Neural crest cell (in vitro differentiated cells): ENCODE measurements at regions not wholly inside any gene's neighbourhood (a gene's known extent, or its start where the extent isn't known, plus 50 kb on each side); places are given as distances from the start of the nearest gene placed in this dataset.

Experiments
- DNase-seq: peaks from one replicate; pipeline ENCODE4 v3.0.0; 2021; ENCODE audit warnings: low read depth, mixed read lengths, low spot score
- H3K27ac Mint-ChIP-seq: one replicate; pipeline ENCODE4 v1.8.0; 2021; ENCODE audit warnings: mild to moderate bottlenecking, mixed read lengths; ENCODE audit not compliant: unreplicated experiment
- H3K27me3 Mint-ChIP-seq: 2 replicates; pipeline ENCODE4 v1.8.0; 2021; ENCODE audit warnings: low read depth, mild to moderate bottlenecking, mixed read lengths
- H3K36me3 Mint-ChIP-seq: 2 replicates; pipeline ENCODE4 v1.8.0; 2021; ENCODE audit warnings: low read depth, mild to moderate bottlenecking, mixed read lengths
- H3K4me1 Mint-ChIP-seq: 2 replicates; pipeline ENCODE4 v1.8.0; 2021; ENCODE audit warnings: mixed read lengths
- H3K4me3 Mint-ChIP-seq: one replicate; pipeline ENCODE4 v1.8.0; 2021; ENCODE audit warnings: mild to moderate bottlenecking, mixed read lengths
- H3K9me3 Mint-ChIP-seq: 2 replicates; pipeline ENCODE4 v1.8.0; 2021; ENCODE audit warnings: mixed read lengths
- TF ChIP-seq, protein P1 (sequence below): fragments of 200-600 bp; sonication (generic); conservative IDR thresholded peaks from 2 replicates; pipeline ENCODE4 v1.5.0; 2021; ENCODE audit warnings: antibody characterized with exemption, mild to moderate bottlenecking

DNA sequence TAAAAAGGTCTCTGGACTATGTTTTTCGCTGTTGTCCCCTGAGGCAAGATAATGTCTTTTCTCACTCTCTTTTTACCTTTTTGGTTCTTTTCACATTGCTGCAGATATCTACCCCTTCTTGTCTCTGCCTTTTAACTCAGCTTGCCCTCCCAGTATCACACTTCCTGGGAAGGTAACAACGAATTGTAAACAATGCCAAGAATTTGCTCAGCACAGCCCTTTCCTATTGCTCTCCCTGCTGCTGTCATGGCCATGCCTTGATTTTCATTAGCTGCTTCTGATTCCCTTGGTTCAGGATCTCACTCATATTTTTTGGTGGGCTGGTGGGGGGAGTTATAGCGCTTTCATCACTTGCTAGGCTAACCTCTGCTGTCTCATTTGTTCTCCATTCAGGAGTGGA lies 123.1 kb upstream of the DPH6 start:
- DNase-seq: no peak
- H3K9me3 Mint-ChIP-seq: no peaks in the 10 kb centered on the region
- no peak overlapping the region for H3K27ac Mint-ChIP-seq
- H3K4me1 Mint-ChIP-seq: no peaks in the 10 kb centered on the region
- no peaks in the 10 kb centered on the region for H3K27me3 Mint-ChIP-seq
- TF ChIP-seq, protein P1, sequence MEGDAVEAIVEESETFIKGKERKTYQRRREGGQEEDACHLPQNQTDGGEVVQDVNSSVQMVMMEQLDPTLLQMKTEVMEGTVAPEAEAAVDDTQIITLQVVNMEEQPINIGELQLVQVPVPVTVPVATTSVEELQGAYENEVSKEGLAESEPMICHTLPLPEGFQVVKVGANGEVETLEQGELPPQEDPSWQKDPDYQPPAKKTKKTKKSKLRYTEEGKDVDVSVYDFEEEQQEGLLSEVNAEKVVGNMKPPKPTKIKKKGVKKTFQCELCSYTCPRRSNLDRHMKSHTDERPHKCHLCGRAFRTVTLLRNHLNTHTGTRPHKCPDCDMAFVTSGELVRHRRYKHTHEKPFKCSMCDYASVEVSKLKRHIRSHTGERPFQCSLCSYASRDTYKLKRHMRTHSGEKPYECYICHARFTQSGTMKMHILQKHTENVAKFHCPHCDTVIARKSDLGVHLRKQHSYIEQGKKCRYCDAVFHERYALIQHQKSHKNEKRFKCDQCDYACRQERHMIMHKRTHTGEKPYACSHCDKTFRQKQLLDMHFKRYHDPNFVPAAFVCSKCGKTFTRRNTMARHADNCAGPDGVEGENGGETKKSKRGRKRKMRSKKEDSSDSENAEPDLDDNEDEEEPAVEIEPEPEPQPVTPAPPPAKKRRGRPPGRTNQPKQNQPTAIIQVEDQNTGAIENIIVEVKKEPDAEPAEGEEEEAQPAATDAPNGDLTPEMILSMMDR: no peak
- no peaks in the 10 kb centered on the region for H3K36me3 Mint-ChIP-seq
- no peak overlapping the region for H3K4me3 Mint-ChIP-seq

DNA sequence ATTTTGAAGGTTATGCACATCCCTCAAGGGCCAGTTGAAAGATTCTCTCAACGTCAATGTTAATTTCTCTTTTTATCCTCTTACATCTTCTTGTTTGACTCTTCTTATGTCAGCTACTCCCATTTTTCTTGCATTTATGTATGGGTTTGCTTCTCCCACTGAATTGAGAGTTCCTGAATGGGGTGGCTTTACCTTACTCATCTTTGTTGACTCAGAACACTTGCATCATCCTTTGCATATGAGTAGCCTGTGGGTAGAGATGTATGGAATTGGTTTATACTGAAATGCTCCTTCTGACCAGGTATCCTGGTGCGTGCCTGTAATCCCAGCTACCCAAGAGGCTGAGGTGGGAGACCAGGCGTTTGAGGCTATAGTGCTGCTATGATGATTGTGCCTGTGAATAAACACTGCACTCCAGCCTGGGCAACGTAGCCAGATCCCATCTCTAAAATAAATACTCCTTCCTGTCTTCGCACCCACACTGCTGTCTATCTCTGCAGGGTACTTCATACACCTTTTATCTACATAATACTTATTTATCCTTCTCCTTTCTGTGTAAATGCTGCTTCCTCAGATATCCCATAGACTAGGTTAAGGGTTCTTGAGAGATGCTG lies 123.6 kb upstream of the DPH6 start:
- TF ChIP-seq, protein P1: no peak
- Mint-ChIP-seq H3K27ac (no peak overlapping the region), H3K9me3 (no peaks in the 10 kb centered on the region), H3K4me1 (no peaks in the 10 kb centered on the region), H3K36me3 (no peaks in the 10 kb centered on the region), H3K4me3 (no peak overlapping the region), H3K27me3 (no peaks in the 10 kb centered on the region)
- no peak for DNase-seq

DNA sequence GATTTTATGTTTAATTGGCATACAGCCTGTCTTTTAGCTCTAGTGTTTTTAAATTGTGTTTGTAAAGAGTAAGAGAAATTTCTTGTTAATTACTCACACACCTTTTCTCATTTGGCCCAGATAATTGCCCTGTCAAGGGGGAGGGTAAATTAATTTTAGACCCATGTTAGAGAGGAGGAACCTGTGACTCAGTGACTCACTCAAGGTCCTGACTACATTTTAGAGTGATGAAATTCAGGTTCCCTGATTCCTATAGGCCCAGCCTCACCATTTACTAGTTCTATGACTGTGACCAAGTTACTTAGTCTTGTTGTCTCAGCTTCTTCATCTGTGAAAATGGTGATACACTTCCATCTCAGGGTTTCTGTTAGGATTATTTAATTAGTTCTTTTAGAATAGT lies 125.2 kb upstream of the DPH6 start:
- Mint-ChIP-seq H3K27me3 (no peaks in the 10 kb centered on the region), H3K4me1 (no peaks in the 10 kb centered on the region), H3K9me3 (no peaks in the 10 kb centered on the region), H3K4me3 (no peak overlapping the region), H3K36me3 (no peaks in the 10 kb centered on the region), H3K27ac (no peak overlapping the region)
- DNase-seq: no peak
- TF ChIP-seq, protein P1: no peak

DNA sequence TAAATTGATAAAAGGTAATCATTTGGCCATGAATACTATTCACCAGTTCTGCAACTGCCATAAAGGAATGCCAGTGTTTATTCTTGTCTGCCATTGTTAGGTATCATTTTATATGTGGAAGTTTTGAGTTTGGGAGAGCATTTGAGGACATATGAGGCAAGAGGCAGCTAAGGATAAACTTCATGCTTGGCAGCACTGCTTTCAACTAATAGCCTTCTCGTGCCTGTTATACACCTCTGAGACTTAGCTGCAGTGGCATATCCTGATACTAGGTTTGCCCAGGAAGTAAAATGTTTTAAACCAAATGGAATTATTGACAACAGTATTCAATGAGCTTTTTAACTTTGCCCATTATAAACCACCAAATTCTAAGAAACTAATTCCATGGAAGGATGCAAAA lies 126.0 kb upstream of the DPH6 start:
- no peaks in the 10 kb centered on the region for H3K27me3 Mint-ChIP-seq
- H3K9me3 Mint-ChIP-seq: no peaks in the 10 kb centered on the region
- H3K4me3 Mint-ChIP-seq: no peak overlapping the region
- no peak for DNase-seq
- H3K36me3 Mint-ChIP-seq: no peaks in the 10 kb centered on the region
- TF ChIP-seq, protein P1: no peak
- H3K27ac Mint-ChIP-seq: no peak overlapping the region
- no peaks in the 10 kb centered on the region for H3K4me1 Mint-ChIP-seq

DNA sequence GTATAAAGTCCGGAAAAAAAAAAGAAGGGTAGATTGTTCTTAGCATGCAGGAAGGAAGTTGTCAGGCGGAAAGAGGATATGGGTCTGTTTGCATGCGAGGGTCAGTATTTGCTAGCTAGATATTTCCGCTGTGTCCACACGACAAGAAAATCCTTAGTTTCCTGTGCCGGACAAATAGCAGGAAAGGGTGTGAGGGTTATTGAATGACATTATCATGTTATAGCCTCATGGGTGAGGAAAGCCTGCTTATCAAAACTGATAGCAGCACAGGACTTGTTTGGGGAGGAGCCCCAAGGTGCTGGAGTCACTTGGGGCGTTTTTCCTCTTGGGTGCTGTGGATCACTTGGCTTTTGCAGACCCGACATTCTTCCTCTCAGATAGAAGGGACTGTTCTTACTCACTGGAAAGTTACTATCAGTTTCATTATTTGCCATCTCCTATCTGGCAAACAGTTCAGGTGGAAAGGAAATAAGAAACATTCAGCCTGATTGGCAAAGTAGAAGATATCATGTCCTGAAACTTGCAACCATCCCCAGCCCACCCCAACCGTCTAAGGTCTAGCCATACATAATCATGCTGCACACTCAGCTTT lies 127.2 kb upstream of the DPH6 start:
- Mint-ChIP-seq H3K36me3 (no peaks in the 10 kb centered on the region), H3K27me3 (no peaks in the 10 kb centered on the region), H3K4me1 (no peaks in the 10 kb centered on the region), H3K27ac (no peak overlapping the region), H3K4me3 (no peak overlapping the region), H3K9me3 (no peaks in the 10 kb centered on the region)
- no peak for DNase-seq
- TF ChIP-seq, protein P1: no peak
